NCI-H1694 (cell line): ENCODE measurements at regions not wholly inside any gene's neighbourhood (a gene's known extent, or its start where the extent isn't known, plus 50 kb on each side); places are given as distances from the start of the nearest gene placed in this dataset.
"Not testable (repeated sequence)": the region's sequence is repeated elsewhere in the genome, so short reads cannot be mapped to it uniquely, and the experiment has no call there.

ENCODE experiments used
- DNase-seq: peaks from one replicate; lab custom pipeline; 2025; lab: John Stamatoyannopoulos, UW

- DNase-seq: no peak
Measured at GRCh38 chr3:18124501-18124900, 300.6 kb downstream of the SATB1 start.

DNA sequence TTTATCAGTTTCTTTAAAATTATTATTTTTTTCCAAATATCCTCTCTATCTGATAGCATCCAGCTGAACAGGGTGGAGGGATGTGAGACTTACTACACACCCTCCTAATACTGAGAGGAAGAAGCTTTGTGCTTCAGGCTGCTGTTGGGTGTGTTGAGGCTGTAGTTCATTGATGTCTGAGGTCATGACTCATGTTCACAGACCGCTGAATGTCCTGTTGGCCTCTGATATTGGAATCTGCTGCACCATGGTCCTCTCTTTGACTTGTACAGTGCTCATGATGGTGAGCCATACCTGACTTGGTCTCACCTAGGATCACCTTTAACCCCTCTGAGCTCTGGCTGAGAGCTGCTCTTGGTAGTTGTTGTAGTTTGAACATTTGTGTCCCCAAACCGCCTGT is 302.9 kb downstream of the SATB1 start:
- no peak for DNase-seq

DNA sequence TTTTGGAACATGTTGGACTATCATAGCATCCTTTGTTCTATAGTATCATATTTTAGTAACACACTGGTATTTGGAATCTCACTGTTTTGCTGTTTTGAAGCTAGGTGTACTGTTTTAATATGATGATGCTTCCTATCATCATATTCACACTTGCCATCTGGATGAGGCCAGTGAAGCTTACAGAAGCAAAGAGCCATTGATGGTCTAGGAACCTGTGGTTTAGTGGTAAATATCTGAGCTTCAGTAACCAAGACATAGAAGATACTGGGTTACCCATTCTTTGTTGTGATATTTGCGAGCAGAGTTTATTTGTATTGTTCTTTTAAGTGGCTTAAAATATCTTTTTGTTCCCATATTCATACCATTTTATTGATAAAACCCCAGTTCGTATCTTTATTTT is 304.1 kb downstream of the SATB1 start:
- DNase-seq: no peak

DNA sequence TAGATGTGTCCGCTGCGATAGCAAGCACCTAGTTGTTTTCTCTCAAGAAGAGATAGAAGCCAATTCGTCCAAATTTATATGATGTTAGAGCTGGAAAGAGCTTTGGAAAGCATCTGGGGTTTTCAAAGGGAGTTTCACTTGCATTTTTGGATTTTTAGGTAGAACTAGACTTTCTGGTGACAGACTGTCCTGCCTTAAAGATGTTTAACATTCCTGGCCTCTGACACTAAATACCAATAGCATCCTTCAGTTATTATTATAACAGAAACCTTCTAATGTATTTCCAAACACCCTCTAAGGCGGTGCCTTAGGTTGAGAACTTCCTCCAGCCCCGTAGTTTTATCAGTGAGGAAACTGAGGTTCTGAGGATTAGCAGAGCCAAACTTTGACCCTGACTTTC is 305.3 kb downstream of the SATB1 start:
- no peak for DNase-seq

DNA sequence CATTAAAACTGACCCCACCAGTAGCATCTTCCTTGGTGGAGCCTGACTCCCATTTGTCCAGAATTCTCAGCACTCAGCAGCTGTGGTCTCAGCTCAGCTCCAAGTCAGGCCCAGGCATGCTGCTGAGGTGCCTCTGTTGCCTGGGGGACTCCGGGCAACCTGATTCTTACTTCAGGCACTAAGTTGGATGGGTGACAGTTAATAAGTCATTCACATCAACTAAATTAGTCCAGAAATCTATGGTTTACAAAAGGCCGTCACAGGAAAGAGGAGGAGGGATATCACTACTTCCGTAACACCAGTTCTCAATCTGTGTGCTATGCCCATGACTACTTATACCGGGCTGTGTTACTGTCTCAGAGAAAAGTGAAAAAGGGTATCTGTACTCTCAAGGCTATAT is 310.2 kb downstream of the SATB1 start:
- no peak for DNase-seq

DNA sequence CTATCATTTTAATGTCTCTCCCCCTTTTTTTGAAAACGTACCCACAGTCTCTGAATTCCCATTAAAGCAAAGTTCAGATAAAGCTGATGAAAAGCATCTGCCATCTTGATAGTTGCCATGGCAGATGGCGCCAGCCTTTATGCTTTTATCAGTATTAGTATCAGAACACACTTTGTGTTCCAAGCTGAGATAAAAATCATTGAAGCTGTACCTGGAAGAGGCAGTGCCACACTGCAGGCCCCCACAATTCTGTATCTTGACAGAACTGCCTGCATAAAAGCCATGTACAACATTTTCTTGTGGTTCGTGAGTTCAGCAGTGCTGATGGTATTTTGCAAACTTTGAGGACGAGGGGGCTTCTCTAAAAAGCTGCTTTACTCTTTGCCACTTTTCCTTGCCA is 311.7 kb downstream of the SATB1 start:
- DNase-seq: no peak

DNA sequence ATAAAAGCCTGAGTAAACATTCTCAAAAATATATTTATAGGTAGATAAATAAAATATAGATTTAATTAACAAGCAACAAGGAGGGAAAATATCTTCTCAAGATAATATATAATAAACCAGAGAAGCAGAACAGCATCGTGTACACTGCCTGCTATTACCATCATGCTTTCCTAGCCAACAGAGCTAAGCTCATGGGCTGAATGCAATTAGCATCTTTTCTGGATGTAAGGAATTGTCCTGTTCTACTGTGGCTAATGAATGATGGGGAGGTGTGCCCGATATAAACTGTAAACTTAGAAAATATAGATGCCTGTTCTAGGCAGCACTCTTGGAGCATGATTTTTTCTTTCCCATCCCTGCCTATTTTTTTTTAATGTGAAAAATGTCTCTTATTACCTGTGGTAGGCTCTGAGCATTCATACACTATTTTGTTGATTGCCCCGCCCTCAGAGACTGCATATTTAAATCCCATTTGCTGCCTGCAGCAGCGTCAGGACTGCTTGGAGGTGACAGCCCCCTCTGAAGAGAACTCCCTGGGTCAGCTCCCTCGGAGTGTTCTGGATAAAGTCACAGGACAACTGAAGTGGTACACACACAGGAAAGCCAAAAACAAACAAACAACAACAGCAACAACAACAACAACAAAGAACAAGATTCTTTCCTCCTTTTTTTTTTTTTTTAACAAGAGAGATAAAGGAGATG is 312.3 kb downstream of the SATB1 start:
- no peak for DNase-seq

- no peak for DNase-seq
Measured at GRCh38 chr3:18111796-18112232, 313.3 kb downstream of the SATB1 start.

DNA sequence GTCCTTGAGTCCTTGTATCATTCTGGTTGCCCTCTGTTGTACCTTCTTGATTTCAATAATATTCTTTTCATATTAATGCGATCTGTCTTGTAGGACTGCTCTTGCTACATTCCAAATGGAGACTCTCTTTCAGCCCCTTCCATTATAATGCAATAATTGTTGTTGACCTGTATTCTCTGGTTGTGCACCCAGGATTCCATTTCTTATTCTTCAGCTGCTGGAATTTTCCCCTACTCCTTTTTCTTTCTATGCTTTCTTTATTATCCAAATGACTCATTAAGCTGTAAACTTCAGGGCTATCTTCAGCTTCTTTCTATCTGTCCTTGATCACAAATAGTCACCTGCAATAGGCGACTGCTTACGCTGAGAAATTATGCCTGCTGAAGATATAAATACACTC is 321.5 kb downstream of the SATB1 start:
- DNase-seq: no peak

DNA sequence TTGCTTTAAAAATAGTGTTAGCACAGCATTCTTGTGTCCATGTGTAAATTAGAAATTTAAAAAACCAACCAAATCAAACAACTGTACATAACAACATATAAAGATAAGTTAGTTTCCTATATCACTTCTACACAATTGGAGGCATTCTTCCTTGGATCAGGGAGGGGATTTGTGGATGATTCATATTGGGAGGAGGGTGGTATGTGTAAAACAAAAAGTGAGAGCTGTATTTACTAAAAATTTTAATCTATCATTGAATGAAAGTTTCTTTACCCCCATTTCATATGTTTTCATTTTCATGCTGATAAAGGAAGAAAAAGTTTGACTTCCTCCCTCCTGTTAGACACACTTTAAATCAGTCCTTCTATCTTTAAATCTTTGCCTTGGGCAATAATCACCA is 325.0 kb downstream of the SATB1 start:
- DNase-seq: no peak

- no peak for DNase-seq
Measured at GRCh38 chr3:18099611-18100010, 325.5 kb downstream of the SATB1 start.

GRCh38 chr3:18098960-18099587 is 326.1 kb downstream of the SATB1 start:
- no peak for DNase-seq

DNA sequence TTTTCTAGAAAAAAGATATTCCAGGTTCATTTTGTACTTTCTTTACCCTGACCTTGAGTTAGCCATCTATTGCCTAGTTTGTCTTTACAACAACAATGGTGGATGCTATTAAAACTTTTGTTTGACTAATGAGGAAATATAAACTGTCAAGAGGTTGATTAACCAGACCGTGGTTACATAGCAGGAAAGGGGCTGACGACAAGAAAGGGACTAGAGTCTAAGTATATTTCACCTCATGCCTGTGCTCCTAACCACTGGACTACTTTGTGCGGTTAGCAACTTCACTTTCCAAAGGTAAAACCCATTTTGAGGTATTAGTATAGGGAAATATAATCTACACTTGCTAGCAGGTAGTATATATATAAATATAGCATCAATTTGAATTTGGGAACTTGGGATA is 327.1 kb downstream of the SATB1 start:
- no peak for DNase-seq

- no peak for DNase-seq
Measured at GRCh38 chr3:18097473-18097872, 327.7 kb downstream of the SATB1 start.

DNA sequence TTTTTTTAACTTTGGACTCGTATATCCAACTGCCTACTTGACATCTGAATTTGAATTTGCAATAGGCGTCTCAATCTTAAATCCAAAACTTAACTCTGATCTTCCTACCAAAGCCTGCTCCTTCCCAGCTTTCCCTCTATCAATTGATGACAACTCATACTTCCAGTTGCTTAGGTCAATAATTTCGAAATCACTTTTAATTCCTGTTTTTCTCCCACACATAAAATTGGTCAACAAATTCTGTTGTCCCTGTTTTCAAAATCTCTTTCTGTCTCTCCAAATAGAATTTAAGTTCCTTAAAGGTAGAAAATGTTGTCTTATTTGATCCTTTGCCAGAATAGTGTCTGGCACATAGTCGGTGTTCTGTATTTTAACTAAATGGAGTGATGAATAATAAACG is 332.4 kb downstream of the SATB1 start:
- DNase-seq: no peak

GRCh38 chr3:18090377-18090776 is 334.8 kb downstream of the SATB1 start:
- DNase-seq: no peak

DNA sequence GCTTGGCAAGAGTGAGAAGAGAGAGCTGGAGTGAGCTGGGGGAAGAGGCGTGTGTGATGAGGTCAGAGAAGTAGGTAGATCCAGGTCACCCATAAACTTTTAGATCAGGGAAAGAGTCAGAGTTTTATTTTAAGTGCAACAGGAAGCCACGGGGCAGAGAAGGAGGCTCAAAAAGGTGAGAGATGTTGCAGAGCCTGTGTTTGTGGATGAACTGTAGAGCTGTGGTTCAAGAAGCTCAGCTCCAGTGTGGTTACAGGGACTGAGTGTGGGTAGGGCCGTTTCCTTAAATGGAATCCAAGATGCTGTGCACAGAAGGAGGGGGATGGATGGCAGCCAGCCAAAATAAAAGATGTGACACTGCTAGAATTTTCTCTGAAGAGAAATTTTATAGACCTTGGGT is 337.2 kb downstream of the SATB1 start:
- no peak for DNase-seq

- no peak for DNase-seq
Measured at GRCh38 chr3:18086760-18087159, 338.4 kb downstream of the SATB1 start.

- no peak for DNase-seq
Measured at GRCh38 chr3:18086078-18086477, 339.1 kb downstream of the SATB1 start.

DNA sequence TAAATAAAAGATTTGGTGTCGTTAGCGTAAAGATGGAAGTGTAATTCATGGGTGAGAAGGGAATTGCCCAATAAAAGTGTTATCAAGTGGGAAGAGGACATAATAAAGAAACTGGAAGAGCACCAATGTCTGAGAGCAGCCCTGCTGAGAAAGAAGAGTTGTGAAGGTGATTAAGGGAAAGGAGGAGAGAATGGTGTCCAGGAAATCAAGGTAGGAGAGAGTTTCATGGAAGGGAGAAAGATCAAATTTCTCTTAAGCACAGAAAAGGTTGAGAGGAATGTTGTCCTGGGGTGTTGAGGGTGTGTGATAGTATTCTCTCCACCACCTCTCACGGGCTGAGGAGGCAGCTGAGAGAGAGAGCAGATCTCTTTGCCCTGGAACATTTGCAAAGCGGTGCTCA is 339.7 kb downstream of the SATB1 start:
- DNase-seq: no peak

- not testable (repeated sequence) for DNase-seq
Measured at GRCh38 chr3:18083273-18083590, 340.8 kb upstream of the TBC1D5 start.

DNA sequence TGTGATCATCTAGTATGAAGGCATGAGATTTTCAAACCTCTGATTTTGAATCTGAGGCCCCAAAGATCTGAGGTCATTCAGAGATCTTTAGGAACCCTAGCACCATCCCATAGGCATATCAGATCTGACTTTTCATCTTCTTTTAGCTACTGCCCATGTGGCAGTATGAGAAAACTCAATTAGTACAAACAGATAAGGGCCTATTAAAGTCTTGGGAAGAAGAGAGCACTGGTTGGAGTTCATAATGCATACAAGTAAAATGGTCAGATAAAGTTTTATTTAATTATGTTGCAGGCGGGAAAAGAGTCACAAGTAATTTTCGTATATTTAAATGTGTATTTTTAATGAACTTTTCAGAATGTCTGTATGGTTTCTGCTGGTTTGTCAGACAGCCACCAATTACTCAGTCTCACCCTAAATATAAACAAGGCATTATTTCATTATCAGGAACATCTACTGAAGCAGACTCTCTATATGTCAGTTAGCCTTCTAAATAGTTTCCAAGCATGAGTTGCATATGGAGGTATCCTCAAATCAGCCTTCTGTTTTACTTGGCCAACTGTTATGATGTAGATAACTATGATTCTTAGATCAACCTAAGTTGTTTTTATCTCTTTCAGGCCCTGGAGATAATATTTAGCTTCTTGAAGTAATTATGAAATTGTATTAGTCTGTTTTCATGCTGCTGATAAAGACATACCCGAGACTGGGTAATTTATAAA is 340.3 kb upstream of the TBC1D5 start:
- DNase-seq: no peak

- no peak for DNase-seq
Measured at GRCh38 chr3:18080198-18080689, 337.8 kb upstream of the TBC1D5 start.
